Karpas-422 (cell line): ENCODE measurements at regions not wholly inside any gene's neighbourhood (a gene's known extent, or its start where the extent isn't known, plus 50 kb on each side); places are given as distances from the start of the nearest gene placed in this dataset.

Source experiments
- DNase-seq: peaks from one replicate; pipeline ENCODE4 v3.0.0-alpha.2; 2015
- H2AFZ ChIP-seq: fragments of 200-600 bp; sonication (generic); 2 replicates; pipeline ENCODE4 v1.6.1; 2014; ENCODE audit warnings: antibody characterized with exemption, low read length, mixed read lengths
- H3K27ac ChIP-seq: fragments of 200-600 bp; sonication (generic); 2 replicates; pipeline ENCODE4 v1.5.1; 2014; ENCODE audit warnings: mild to moderate bottlenecking, low read length, moderate library complexity
- H3K27me3 ChIP-seq: fragments of 200-600 bp; sonication (generic); 2 replicates; pipeline ENCODE4 v1.6.1; 2014; ENCODE audit warnings: low read length, mixed read lengths
- H3K36me3 ChIP-seq: fragments of 200-600 bp; sonication (generic); 2 replicates; pipeline ENCODE4 v1.6.1; 2014; ENCODE audit warnings: low read length, mixed read lengths; ENCODE audit not compliant: insufficient read depth
- H3K4me1 ChIP-seq: fragments of 200-600 bp; sonication (generic); 2 replicates; pipeline ENCODE4 v1.6.1; 2014; ENCODE audit warnings: mild to moderate bottlenecking, low read length, mixed read lengths
- H3K4me2 ChIP-seq: fragments of 200-600 bp; sonication (generic); 2 replicates; pipeline ENCODE4 v1.6.1; 2014; ENCODE audit warnings: low read length, low read depth, mild to moderate bottlenecking; ENCODE audit not compliant: poor library complexity, severe bottlenecking
- H3K4me3 ChIP-seq: fragments of 200-600 bp; sonication (generic); 2 replicates; pipeline ENCODE4 v1.5.1; 2014; ENCODE audit warnings: mild to moderate bottlenecking, antibody characterized with exemption, low read length, mixed read lengths
- H3K79me2 ChIP-seq: fragments of 200-600 bp; sonication (generic); 2 replicates; pipeline ENCODE4 v1.6.1; 2014; ENCODE audit warnings: mild to moderate bottlenecking, low read length, mixed read lengths
- H3K9ac ChIP-seq: fragments of 200-600 bp; sonication (generic); 2 replicates; pipeline ENCODE4 v1.6.0; 2014; ENCODE audit warnings: low read length
- H3K9me2 ChIP-seq: fragments of 200-600 bp; sonication (generic), shearing (Covaris generic); replicated peaks from 2 replicates; pipeline ENCODE4 v1.6.0; 2014; ENCODE audit warnings: mild to moderate bottlenecking, low read length, moderate library complexity; ENCODE audit not compliant: insufficient read depth
- H3K9me3 ChIP-seq: fragments of 300-700, 200-600 bp; sonication (generic); 2 replicates; pipeline ENCODE4 v1.6.1; 2014; ENCODE audit warnings: low read length, mixed read lengths
- H4K20me1 ChIP-seq: fragments of 200-600 bp; sonication (generic); 2 replicates; pipeline ENCODE4 v1.6.1; 2014; ENCODE audit warnings: mild to moderate bottlenecking, antibody characterized with exemption, low read length, low read depth; ENCODE audit not compliant: insufficient read depth

DNA sequence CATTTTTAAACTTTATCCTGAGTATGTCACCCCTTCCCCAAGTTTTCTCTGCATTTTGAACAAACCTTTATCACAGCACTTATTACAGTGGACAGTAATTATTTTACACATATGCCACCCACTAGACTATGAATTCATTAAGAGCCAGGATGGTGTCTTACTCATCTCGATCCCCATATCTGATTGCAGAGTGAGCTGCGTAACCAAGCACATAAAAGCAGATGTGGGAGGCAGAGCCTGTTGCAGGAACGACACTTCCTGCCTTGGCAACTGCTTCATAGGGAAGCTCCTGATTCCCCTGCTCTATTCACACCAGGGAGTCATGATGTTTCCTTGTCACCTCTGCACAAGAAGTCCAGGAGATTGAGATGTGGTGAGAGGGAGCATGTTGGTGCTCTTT is 91.1 kb downstream of the MINAR1 start:
- DNase-seq, result no peak
- Histone ChIP-seq H3K36me3 (no peaks in the 10 kb centered on the region), H3K4me3 (no peak overlapping the region), H3K4me1 (no peaks in the 10 kb centered on the region), H3K27ac (no peak overlapping the region), H3K9me2 (no peaks in the 10 kb centered on the region), H3K4me2 (no peak overlapping the region), H2AFZ (no peak overlapping the region), H3K27me3 (no peaks in the 10 kb centered on the region), H3K79me2 (no peaks in the 10 kb centered on the region), H3K9me3 (no peaks in the 10 kb centered on the region), H4K20me1 (no peaks in the 10 kb centered on the region), H3K9ac (no peak overlapping the region)

DNA sequence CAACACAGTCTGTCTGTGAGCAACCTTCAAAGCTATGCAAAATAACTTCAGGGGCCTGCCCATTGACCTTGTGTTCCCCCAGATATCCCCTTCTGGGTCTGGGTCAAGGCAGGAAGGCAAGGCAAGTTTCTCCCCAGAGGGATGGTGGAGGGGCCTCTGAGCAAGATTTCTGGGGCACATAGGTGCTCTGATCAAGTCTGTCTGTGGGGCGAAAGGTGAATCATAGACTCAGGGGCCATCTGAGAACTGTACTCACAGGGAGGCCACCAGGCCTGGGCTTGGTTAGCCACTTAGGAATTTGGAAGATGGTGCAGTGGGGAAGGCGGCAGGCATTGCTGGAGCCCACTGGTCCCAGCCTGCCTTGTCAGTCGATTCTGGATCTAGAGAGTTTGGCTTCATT is 92.4 kb downstream of the MINAR1 start:
- DNase-seq, result no peak
- no peaks in the 10 kb centered on the region for H3K79me2 ChIP-seq

DNA sequence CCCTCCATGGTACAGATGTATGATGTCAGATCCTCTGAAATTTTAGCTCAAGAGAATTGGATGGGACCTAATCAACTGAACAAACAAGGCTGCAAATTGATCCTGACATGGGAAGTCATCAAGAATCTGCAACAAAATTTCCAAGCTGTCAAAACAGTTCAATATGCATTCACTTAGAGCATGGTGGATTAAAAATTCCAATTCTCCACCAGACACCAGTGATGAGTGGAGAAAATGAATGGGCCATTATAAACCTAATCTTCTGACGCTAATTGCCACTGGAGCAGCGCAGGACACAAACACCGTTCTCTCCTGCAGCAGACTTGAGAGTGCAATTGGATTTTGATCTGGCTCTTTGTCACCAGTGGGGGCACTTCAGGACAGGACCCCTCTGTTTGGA is 94.2 kb downstream of the MINAR1 start:
- no peak for DNase-seq
- Histone ChIP-seq H3K9ac (no peak overlapping the region), H3K4me2 (no peak overlapping the region), H3K4me3 (no peak overlapping the region), H3K79me2 (no peaks in the 10 kb centered on the region), H3K9me2 (no peaks in the 10 kb centered on the region), H3K9me3 (no peaks in the 10 kb centered on the region), H3K27me3 (no peaks in the 10 kb centered on the region), H3K36me3 (no peaks in the 10 kb centered on the region), H3K4me1 (no peaks in the 10 kb centered on the region), H2AFZ (no peak overlapping the region), H3K27ac (no peak overlapping the region), H4K20me1 (no peaks in the 10 kb centered on the region)

More for the DNA sequence above, 92.4 kb downstream of the MINAR1 start:
- Histone ChIP-seq H3K4me1 (no peaks in the 10 kb centered on the region), H3K4me3 (no peak overlapping the region), H3K9me2 (no peaks in the 10 kb centered on the region), H3K36me3 (no peaks in the 10 kb centered on the region), H3K9ac (no peak overlapping the region), H3K27ac (no peak overlapping the region), H4K20me1 (no peaks in the 10 kb centered on the region), H2AFZ (no peak overlapping the region), H3K9me3 (no peaks in the 10 kb centered on the region), H3K4me2 (no peak overlapping the region), H3K27me3 (no peaks in the 10 kb centered on the region)

GRCh38 chr15:79527821-79528220 is 95.7 kb downstream of the MINAR1 start:
- H3K27ac ChIP-seq, result no peak overlapping the region

DNA sequence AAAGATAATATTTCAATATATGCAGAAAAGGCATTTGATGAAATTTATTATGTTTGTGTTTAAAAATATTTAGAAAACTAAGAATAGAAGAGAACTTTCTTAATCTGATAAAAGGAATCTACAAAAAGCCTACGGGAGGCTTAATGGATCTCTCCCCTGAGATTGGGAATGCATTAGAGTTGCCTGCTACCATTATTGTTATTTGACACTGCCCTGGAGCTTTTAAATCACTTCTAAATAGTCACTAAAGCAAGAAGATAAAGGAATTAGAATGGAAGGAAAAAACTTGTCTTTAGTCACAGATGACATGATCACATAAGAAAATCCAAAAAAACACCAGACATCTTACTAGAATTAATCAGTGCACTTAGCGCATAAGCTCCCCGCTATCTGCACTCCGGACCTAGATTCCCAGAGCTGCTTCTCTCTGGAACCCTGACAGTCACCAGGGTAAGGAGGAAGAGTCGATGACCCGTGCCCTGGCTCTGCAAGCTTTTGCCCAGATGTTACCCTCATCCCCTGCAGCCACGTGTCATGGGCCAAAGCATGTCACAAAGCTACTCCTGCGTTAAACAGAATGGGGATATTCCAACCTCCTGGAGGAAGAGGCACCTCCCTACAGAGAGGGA is 97.1 kb downstream of the MINAR1 start:
- Histone ChIP-seq H3K79me2 (no peaks in the 10 kb centered on the region), H3K4me2 (no peak overlapping the region), H3K9me3 (no peaks in the 10 kb centered on the region), H3K36me3 (no peaks in the 10 kb centered on the region), H3K9me2 (no peaks in the 10 kb centered on the region), H3K4me1 (no peaks in the 10 kb centered on the region), H3K27me3 (no peaks in the 10 kb centered on the region), H2AFZ (no peak overlapping the region), H3K9ac (no peak overlapping the region), H3K4me3 (no peak overlapping the region), H4K20me1 (no peaks in the 10 kb centered on the region), H3K27ac (no peak overlapping the region)
- DNase-seq, result no peak

More at GRCh38 chr15:79527821-79528220, 95.7 kb downstream of the MINAR1 start:
- H3K9ac ChIP-seq, result no peak overlapping the region
- H3K79me2 ChIP-seq, result no peaks in the 10 kb centered on the region
- H3K9me3 ChIP-seq, result no peaks in the 10 kb centered on the region
- H3K36me3 ChIP-seq, result no peaks in the 10 kb centered on the region
- H3K9me2 ChIP-seq, result no peaks in the 10 kb centered on the region
- no peaks in the 10 kb centered on the region for H3K4me1 ChIP-seq
- H3K4me2 ChIP-seq, result no peak overlapping the region
- H4K20me1 ChIP-seq, result no peaks in the 10 kb centered on the region
- no peak for DNase-seq
- H2AFZ ChIP-seq, result no peak overlapping the region
- no peak overlapping the region for H3K4me3 ChIP-seq
- H3K27me3 ChIP-seq, result no peaks in the 10 kb centered on the region

- no peak overlapping the region for H3K27ac ChIP-seq
Observed at GRCh38 chr15:79535536-79535935, 103.4 kb downstream of the MINAR1 start.

DNA sequence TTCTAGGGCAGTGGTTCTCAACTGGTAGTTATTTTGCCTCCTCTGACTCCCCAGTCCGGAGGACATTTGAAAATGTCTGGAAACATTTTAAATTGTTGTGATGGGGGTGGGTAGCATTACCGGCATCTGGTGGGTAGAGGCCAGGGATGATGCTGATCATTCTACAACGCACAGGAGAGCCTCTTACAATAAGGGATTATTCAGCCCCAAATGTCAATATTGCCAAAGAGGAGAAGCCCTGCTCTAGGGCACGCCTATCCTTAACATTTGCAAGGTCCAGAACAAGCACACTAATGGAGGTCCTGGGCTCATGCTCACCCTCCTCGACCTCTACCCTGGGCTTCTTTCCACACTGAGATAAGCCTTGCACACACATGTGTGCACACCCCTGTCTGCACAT is 106.4 kb downstream of the MINAR1 start:
- H3K36me3 ChIP-seq, result no peaks in the 10 kb centered on the region
- no peak for DNase-seq
- H3K9me3 ChIP-seq, result no peaks in the 10 kb centered on the region
- H3K27me3 ChIP-seq, result no peaks in the 10 kb centered on the region
- no peaks in the 10 kb centered on the region for H3K79me2 ChIP-seq
- no peak overlapping the region for H2AFZ ChIP-seq
- H3K9ac ChIP-seq, result no peak overlapping the region
- H3K4me1 ChIP-seq, result no peaks in the 10 kb centered on the region
- no peaks in the 10 kb centered on the region for H3K9me2 ChIP-seq
- no peaks in the 10 kb centered on the region for H4K20me1 ChIP-seq
- H3K4me3 ChIP-seq, result no peak overlapping the region
- no peak overlapping the region for H3K27ac ChIP-seq
- H3K4me2 ChIP-seq, result no peak overlapping the region

More at GRCh38 chr15:79535536-79535935, 103.4 kb downstream of the MINAR1 start:
- no peak overlapping the region for H3K4me3 ChIP-seq
- no peaks in the 10 kb centered on the region for H4K20me1 ChIP-seq
- no peaks in the 10 kb centered on the region for H3K9me2 ChIP-seq
- H3K4me1 ChIP-seq, result no peaks in the 10 kb centered on the region
- DNase-seq, result no peak
- H3K79me2 ChIP-seq, result no peaks in the 10 kb centered on the region
- H3K27me3 ChIP-seq, result no peaks in the 10 kb centered on the region
- H3K4me2 ChIP-seq, result no peak overlapping the region
- H3K36me3 ChIP-seq, result no peaks in the 10 kb centered on the region
- H3K9ac ChIP-seq, result no peak overlapping the region
- H2AFZ ChIP-seq, result no peak overlapping the region
- no peaks in the 10 kb centered on the region for H3K9me3 ChIP-seq

- no peaks in the 10 kb centered on the region for H3K4me1 ChIP-seq
- H3K9ac ChIP-seq, result no peak overlapping the region
- no peaks in the 10 kb centered on the region for H3K9me3 ChIP-seq
- H3K4me2 ChIP-seq, result no peak overlapping the region
- no peaks in the 10 kb centered on the region for H3K27me3 ChIP-seq
- H2AFZ ChIP-seq, result no peak overlapping the region
- DNase-seq, result no peak
- no peak overlapping the region for H3K27ac ChIP-seq
- H3K9me2 ChIP-seq, result no peaks in the 10 kb centered on the region
- H3K79me2 ChIP-seq, result no peaks in the 10 kb centered on the region
- no peaks in the 10 kb centered on the region for H3K36me3 ChIP-seq
- no peak overlapping the region for H3K4me3 ChIP-seq
- no peaks in the 10 kb centered on the region for H4K20me1 ChIP-seq
Observed at GRCh38 chr15:79539401-79539800, 107.3 kb downstream of the MINAR1 start.
